RWPE2 (cell line): ENCODE measurements at regions not wholly inside any gene's neighbourhood (a gene's known extent, or its start where the extent isn't known, plus 50 kb on each side); places are given as distances from the start of the nearest gene placed in this dataset.

Experiments used
- ATAC-seq: fragments of 200-7000 bp; cut with Tn5 transposase; 3 replicates; pipeline ENCODE4 v1.9.1; 2021; ENCODE audit warnings: low read depth
- DNase-seq: peaks from one replicate; pipeline ENCODE4 v3.0.0-alpha.2; 2020; ENCODE audit warnings: low spot score
- H3K27ac ChIP-seq: fragments of 450-650 bp; 2 replicates; pipeline ENCODE4 v1.5.1; 2017; ENCODE audit warnings: mild to moderate bottlenecking; ENCODE audit not compliant: poor library complexity, severe bottlenecking
- H3K27me3 ChIP-seq: fragments of 250-450 bp; sonication (Bioruptor Pico); 2 replicates; pipeline ENCODE4 v1.5.1; 2021; ENCODE audit warnings: mild to moderate bottlenecking, moderate library complexity; ENCODE audit not compliant: insufficient read depth, poor library complexity, severe bottlenecking
- H3K36me3 ChIP-seq: fragments of 250-450 bp; sonication (Bioruptor Pico); 2 replicates; pipeline ENCODE4 v1.5.1; 2020; ENCODE audit warnings: low read depth, mild to moderate bottlenecking, moderate library complexity
- H3K4me1 ChIP-seq: fragments of 250-450 bp; sonication (Bioruptor Pico); 2 replicates; pipeline ENCODE4 v1.5.1; 2021; ENCODE audit warnings: mild to moderate bottlenecking, moderate library complexity; ENCODE audit not compliant: insufficient read depth, poor library complexity, severe bottlenecking
- H3K4me3 ChIP-seq: fragments of 250-450 bp; sonication (Bioruptor Pico); 2 replicates; pipeline ENCODE4 v1.5.1; 2021; ENCODE audit warnings: mild to moderate bottlenecking, moderate library complexity; ENCODE audit not compliant: severe bottlenecking
- H3K9me3 ChIP-seq: fragments of 250-450 bp; sonication (Bioruptor Pico); 2 replicates; pipeline ENCODE4 v1.5.1; 2021; ENCODE audit warnings: mild to moderate bottlenecking, moderate library complexity; ENCODE audit not compliant: severe bottlenecking
- TF ChIP-seq, protein P1 (sequence below): fragments of 450-650 bp; IDR thresholded peaks from one replicate; pipeline ENCODE4 v1.5.1; 2017; ENCODE audit warnings: mild to moderate bottlenecking, moderate library complexity; ENCODE audit not compliant: poor library complexity, severe bottlenecking

DNA sequence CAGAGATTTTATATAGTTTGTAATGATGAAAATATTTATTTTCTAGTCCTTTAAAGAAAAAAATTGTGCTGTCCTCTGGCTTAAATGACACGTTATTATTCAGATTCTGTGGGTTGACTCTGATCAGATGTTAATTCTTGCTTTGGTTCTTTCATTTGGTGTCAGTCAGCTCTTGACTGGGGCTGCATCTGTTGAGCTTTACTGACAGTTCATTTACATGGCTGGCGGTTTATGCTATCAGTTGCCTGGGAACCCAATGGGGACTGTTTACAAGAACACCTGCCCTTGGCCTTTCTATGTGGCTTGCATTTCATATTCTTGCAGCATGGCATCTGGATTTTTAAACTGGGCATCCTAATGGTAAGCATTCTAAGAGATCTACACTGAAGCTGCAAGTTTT, 667.1 kb upstream of the FBXO33 start:
- Histone ChIP-seq H3K4me3 (no peak overlapping the region), H3K9me3 (no peaks in the 10 kb centered on the region), H3K36me3 (no peaks in the 10 kb centered on the region), H3K27ac (no peak overlapping the region), H3K27me3 (peaks cover 10% of the 10 kb centered on the region), H3K4me1 (no peaks in the 10 kb centered on the region)
- DNase-seq (no peak), ATAC-seq (no peak)
- TF ChIP-seq, protein P1, sequence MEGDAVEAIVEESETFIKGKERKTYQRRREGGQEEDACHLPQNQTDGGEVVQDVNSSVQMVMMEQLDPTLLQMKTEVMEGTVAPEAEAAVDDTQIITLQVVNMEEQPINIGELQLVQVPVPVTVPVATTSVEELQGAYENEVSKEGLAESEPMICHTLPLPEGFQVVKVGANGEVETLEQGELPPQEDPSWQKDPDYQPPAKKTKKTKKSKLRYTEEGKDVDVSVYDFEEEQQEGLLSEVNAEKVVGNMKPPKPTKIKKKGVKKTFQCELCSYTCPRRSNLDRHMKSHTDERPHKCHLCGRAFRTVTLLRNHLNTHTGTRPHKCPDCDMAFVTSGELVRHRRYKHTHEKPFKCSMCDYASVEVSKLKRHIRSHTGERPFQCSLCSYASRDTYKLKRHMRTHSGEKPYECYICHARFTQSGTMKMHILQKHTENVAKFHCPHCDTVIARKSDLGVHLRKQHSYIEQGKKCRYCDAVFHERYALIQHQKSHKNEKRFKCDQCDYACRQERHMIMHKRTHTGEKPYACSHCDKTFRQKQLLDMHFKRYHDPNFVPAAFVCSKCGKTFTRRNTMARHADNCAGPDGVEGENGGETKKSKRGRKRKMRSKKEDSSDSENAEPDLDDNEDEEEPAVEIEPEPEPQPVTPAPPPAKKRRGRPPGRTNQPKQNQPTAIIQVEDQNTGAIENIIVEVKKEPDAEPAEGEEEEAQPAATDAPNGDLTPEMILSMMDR: no peak

DNA sequence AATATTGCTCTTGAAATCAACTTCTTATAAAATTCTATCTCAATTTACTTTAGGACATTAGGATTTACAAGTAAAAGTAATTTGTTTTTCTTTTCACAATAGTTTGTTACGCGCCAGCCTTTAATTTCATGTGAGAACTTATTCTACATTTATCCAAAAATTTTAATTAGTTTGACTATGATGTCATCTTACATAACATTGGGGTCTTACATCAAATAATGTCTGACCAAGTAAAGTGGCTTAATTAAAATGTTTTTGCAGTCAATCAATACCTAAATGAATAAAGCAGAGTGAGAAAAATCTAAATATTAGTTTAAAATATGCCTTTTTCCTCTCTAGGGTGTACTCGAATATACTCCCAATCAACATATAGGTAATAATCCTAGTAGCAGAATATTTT, 666.2 kb upstream of the FBXO33 start:
- H3K4me3 ChIP-seq: no peak overlapping the region
- TF ChIP-seq, protein P1: no peak
- no peak overlapping the region for H3K27ac ChIP-seq
- no peaks in the 10 kb centered on the region for H3K9me3 ChIP-seq
- H3K27me3 ChIP-seq: peaks cover 9% of the 10 kb centered on the region
- ATAC-seq (no peak), DNase-seq (no peak)
- H3K36me3 ChIP-seq: no peaks in the 10 kb centered on the region
- H3K4me1 ChIP-seq: no peaks in the 10 kb centered on the region

DNA sequence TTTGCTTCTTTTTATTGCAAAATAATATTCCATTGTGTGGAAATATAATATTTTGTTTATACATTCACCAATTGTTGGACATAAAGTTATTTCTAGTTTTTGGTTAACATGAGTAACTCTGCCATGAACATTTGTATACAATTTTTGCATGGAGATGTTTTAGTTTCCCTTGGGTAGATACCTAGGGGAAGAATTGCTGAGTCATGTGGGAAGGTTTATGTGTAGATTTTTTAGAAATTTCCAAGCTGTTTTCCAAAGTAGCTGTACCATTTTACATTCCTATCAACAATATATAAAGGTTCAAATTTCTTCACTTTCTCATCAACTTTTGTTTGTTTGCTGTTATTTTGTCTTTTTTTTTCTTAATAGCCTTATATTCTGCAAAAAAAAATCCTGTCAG, 664.7 kb upstream of the FBXO33 start:
- no peak overlapping the region for H3K27ac ChIP-seq
- no peak for ATAC-seq
- peaks cover 9% of the 10 kb centered on the region for H3K27me3 ChIP-seq
- no peak for DNase-seq
- no peaks in the 10 kb centered on the region for H3K9me3 ChIP-seq
- H3K4me1 ChIP-seq: no peaks in the 10 kb centered on the region
- no peak overlapping the region for H3K4me3 ChIP-seq
- H3K36me3 ChIP-seq: no peaks in the 10 kb centered on the region
- TF ChIP-seq, protein P1: no peak

DNA sequence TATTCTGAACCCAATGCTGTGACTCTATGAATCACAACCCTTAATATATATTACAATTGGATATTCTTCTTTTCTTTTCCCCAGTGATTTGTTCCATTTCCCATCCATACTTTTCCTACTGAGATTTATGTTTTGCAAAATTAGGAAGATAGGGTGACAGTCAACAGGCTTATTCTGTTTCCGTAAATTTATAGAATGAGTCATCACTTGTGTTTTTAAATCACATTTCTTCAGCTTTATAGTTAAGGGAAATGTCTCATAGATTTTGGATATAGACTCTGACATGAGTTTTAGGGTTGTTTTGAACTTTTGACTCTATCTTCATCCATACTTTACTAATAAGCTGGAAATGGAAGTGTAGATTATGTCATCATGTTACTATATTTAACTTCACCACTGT, 661.6 kb upstream of the FBXO33 start:
- Histone ChIP-seq H3K4me3 (no peak overlapping the region), H3K36me3 (no peaks in the 10 kb centered on the region), H3K4me1 (no peaks in the 10 kb centered on the region), H3K9me3 (no peaks in the 10 kb centered on the region), H3K27me3 (peaks cover 16% of the 10 kb centered on the region), H3K27ac (no peak overlapping the region)
- TF ChIP-seq, protein P1: no peak
- ATAC-seq: no peak
- no peak for DNase-seq

DNA sequence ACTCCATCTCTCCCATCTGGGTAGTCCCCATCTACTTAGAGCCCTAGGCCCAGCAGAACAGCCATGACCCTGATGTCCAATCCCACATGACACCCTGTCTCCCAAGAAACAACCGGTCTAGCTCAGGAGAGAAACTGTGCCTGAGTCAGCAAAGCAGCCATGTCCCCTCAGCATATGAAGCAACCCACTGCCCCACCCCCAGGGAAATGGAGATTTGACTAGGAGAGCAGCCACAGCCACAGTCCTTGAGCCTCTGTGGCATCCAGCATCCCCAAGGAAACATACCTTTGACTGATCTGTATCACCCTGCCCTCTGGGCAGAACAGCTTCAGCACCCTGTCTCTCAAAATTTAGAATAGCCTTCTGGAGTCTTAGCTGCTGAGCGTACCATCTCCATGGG, 641.9 kb upstream of the FBXO33 start:
- H3K27ac ChIP-seq: no peak overlapping the region
- H3K9me3 ChIP-seq: no peaks in the 10 kb centered on the region
- ATAC-seq: no peak
- H3K27me3 ChIP-seq: peaks cover 7% of the 10 kb centered on the region
- TF ChIP-seq, protein P1: no peak
- DNase-seq: no peak
- no peaks in the 10 kb centered on the region for H3K36me3 ChIP-seq
- H3K4me3 ChIP-seq: no peak overlapping the region
- H3K4me1 ChIP-seq: no peaks in the 10 kb centered on the region
